ENCODE measurements at regions not wholly inside any gene's neighbourhood (a gene's known extent, or its start where the extent isn't known, plus 50 kb on each side); places are given as distances from the start of the nearest gene placed in this dataset.
"Not testable (repeated sequence)": the region's sequence is repeated elsewhere in the genome, so short reads cannot be mapped to it uniquely, and the experiment has no call there.

GRCh38 chr1:41975121-41975520 is 56.4 kb upstream of the HIVEP3 start:
- Histone ChIP-seq H3K27me3 (ENCODE audit: control insufficient read depth, insufficient read depth, low read length) (no peaks in the 10 kb centered on the region), H3K36me3 (ENCODE audit: control insufficient read depth, insufficient read depth, low read length) (no peaks in the 10 kb centered on the region), H3K9me3 (replicated peaks; ENCODE audit: control insufficient read depth, low read depth, low read length) (no peaks in the 10 kb centered on the region), H3K4me3 (ENCODE audit: low read length) (no peak overlapping the region), H3K27ac (ENCODE audit: low read length) (no peak overlapping the region), H3K4me1 (ENCODE audit: control insufficient read depth, insufficient read depth, low read length) (no peaks in the 10 kb centered on the region)
- DNase-seq, result no peak

DNA sequence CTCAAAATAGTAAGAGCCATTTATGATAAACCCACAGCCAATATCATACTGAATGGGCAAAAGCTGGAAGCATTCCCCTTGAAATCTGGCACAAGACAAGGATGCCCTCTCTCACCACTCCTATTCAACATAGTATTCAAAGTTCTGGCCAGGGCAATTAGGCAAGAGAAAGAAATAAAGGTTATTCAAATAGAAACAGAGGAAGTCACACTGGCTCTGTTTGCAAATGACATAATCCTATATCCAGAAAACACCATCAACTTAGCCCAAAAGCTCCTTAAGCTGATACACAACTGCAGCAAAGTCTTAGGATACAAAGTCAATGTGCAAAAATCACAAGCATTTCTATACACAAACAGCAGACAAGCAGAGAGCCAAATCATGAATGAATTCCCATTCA is 49.8 kb upstream of the HIVEP3 start:
- H3K36me3 ChIP-seq (ENCODE audit: control insufficient read depth, insufficient read depth, low read length), result not testable (repeated sequence)

More for the DNA sequence above, 49.8 kb upstream of the HIVEP3 start:
- H3K9me3 ChIP-seq (replicated peaks; ENCODE audit: control insufficient read depth, low read depth, low read length); H3K4me3 ChIP-seq (ENCODE audit: low read length); H3K27ac ChIP-seq (ENCODE audit: low read length); H3K4me1 ChIP-seq (ENCODE audit: control insufficient read depth, insufficient read depth, low read length); DNase-seq; H3K27me3 ChIP-seq (ENCODE audit: control insufficient read depth, insufficient read depth, low read length): not testable (repeated sequence)
